PC-3 (cell line): ENCODE measurements at regions not wholly inside any gene's neighbourhood (a gene's known extent, or its start where the extent isn't known, plus 50 kb on each side); places are given as distances from the start of the nearest gene placed in this dataset.

Source experiments
- ATAC-seq: fragments of 200-7000 bp; cut with Tn5 transposase; 2 replicates; pipeline ENCODE4 v1.9.1; 2020; ENCODE audit warnings: mild to moderate bottlenecking, moderate library complexity
- BruUV-seq: library from RNA; stranded (reverse); fragments of 400-500 nt; replicated peaks from 2 replicates; lab custom pipeline; 2021; lab: Mats Ljungman, UMichigan
- CTCF ChIA-PET: fragments of 300-600 bp; sonication (Branson Sonifier 250); formaldehyde crosslinking; loops from one replicate; lab custom pipeline; 2022; ENCODE audit warnings: antibody characterized with exemption; lab: Charles Lee
- POLR2A ChIA-PET: fragments of 300-600 bp; sonication (Branson Sonifier 250); formaldehyde crosslinking; loops from one replicate; lab custom pipeline; 2022; ENCODE audit warnings: antibody characterized with exemption; ENCODE audit not compliant: unreplicated experiment; lab: Charles Lee
- DNase-seq: peaks from one replicate; pipeline ENCODE4 v3.0.0-alpha.2; 2015
- H2AFZ ChIP-seq: fragments of 300-600 bp; sonication (generic); 2 replicates; pipeline ENCODE4 v1.6.0; 2016; ENCODE audit warnings: antibody characterized with exemption, low read length
- H3F3A ChIP-seq: fragments of 300-600 bp; sonication (generic); one replicate; pipeline ENCODE4 v1.6.0; 2017; ENCODE audit warnings: antibody characterized with exemption, low read length, control low read depth, mild to moderate bottlenecking; ENCODE audit not compliant: unreplicated experiment
- H3K27ac ChIP-seq: fragments of 300-600 bp; sonication (generic); 2 replicates; pipeline ENCODE4 v1.5.1; 2016; ENCODE audit warnings: mild to moderate bottlenecking, low read length
- H3K27me3 ChIP-seq: fragments of 300-600 bp; sonication (generic); 2 replicates; pipeline ENCODE4 v1.6.1; 2016; ENCODE audit warnings: low read length, mixed read lengths
- H3K36me3 ChIP-seq: fragments of 300-600 bp; sonication (generic); 2 replicates; pipeline ENCODE4 v1.6.1; 2016; ENCODE audit warnings: low read depth, mixed run types, low read length, mixed read lengths
- H3K4me1 ChIP-seq: fragments of 300-600 bp; sonication (generic); 2 replicates; pipeline ENCODE4 v1.5.1; 2016; ENCODE audit warnings: low read length; ENCODE audit not compliant: insufficient read depth
- H3K4me2 ChIP-seq: fragments of 300-600 bp; sonication (generic); 2 replicates; pipeline ENCODE4 v1.6.0; 2016; ENCODE audit warnings: low read length
- H3K4me3 ChIP-seq: fragments of 300-600 bp; sonication (generic); 2 replicates; pipeline ENCODE4 v1.5.1; 2016; ENCODE audit warnings: mild to moderate bottlenecking, low read length, mixed read lengths
- H3K79me2 ChIP-seq: fragments of 300-600 bp; sonication (generic); 2 replicates; pipeline ENCODE4 v1.6.1; 2017; ENCODE audit warnings: low read length, mixed read lengths
- H3K9ac ChIP-seq: fragments of 300-600 bp; sonication (generic); 2 replicates; pipeline ENCODE4 v1.6.0; 2016; ENCODE audit warnings: mild to moderate bottlenecking, low read length
- H3K9me2 ChIP-seq: fragments of 300-600 bp; sonication (generic); replicated peaks from 2 replicates; pipeline ENCODE4 v1.6.1; 2016; ENCODE audit warnings: mixed run types, low read length, mixed read lengths
- H3K9me3 ChIP-seq: fragments of 300-600 bp; sonication (generic); 2 replicates; pipeline ENCODE4 v1.6.1; 2016; ENCODE audit warnings: low read length, mixed read lengths
- H4K20me1 ChIP-seq: fragments of 300-600 bp; sonication (generic); 2 replicates; pipeline ENCODE4 v1.6.1; 2016; ENCODE audit warnings: low read length, mixed read lengths
- EZH2 ChIP-seq: fragments of 300-600 bp; sonication (generic); IDR thresholded peaks from one replicate; pipeline ENCODE4 v1.6.1; 2017; ENCODE audit warnings: antibody characterized with exemption, mild to moderate bottlenecking, low read length; ENCODE audit not compliant: unreplicated experiment
- EZH2phosphoT487 ChIP-seq: fragments of 300-600 bp; sonication (generic); IDR thresholded peaks from 2 replicates; pipeline ENCODE4 v1.6.1; 2018; ENCODE audit warnings: mild to moderate bottlenecking, antibody characterized with exemption, low read length, borderline replicate concordance
- intact Hi-C: fragments of 100-400 bp; cut with micrococcal nuclease; formaldehyde crosslinking; loops from 2 replicates; pipeline ENCODE4 v1.9.0; 2023
- TF ChIP-seq, protein P1 (sequence below): fragments of 300-600 bp; sonication (generic); conservative IDR thresholded peaks from 2 replicates; pipeline ENCODE4 v1.5.1; 2017; ENCODE audit warnings: antibody characterized with exemption, low read depth, mild to moderate bottlenecking, low read length

DNA sequence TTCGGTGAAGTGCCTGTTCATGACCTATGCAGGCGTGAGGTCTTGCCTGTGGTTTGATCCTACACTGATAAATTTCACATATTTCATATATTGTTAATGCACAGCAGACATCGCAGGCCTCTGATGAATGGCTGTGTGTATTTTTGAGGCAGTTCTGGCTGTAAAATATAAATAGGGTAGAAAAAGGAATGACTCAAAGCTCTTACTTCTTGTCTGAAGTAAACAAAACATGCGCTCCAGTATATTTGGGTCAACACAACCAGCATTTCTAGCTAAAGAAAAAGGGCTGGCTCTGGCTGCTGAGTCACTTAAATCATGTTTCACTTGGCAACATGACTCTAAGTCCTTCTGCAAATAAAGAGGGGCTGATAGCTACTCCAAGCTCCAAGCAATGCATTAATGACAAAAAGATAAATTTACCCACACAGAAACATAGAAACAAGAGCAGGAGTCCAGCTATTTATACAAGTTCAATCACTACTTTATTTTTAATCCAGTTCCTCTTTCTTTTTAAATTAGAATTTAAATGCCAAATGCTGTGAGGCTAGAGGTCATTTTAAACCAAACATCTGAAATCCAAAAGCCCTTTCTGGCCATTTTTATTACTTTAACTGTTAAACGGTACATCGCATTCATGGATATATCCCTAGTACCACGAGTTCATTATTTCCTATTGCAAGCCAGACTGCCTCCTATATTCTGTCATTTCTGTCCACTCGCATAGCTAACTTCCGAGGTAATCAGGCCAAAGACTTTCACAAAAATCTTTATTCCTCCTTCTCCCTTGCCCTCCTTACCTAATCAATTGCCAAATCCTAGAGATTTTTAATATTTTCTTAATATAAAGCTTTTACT, 54.3 kb upstream of the TMCC3 start:
- H3K9me2 ChIP-seq, result no peaks in the 10 kb centered on the region
- no peaks in the 10 kb centered on the region for H3K36me3 ChIP-seq
- no TSS peak for BruUV-seq
- peaks cover 23% of the 10 kb centered on the region for H3K4me1 ChIP-seq
- no peaks in the 10 kb centered on the region for H3K9me3 ChIP-seq
- 0 out of 2 replicates have a peak overlapping the region, but pooled peaks have one; percentile 26 for H3K4me3 ChIP-seq
- ATAC-seq (peak; percentile 96), DNase-seq (peak; percentile 96)
- no peaks in the 10 kb centered on the region for H3K27me3 ChIP-seq
- no peak overlapping the region for H3K9ac ChIP-seq
- no peaks in the 10 kb centered on the region for H4K20me1 ChIP-seq
- H3F3A ChIP-seq, result no peaks in the 10 kb centered on the region
- ChIA-PET CTCF (interaction anchor here (0.6 to 1.0 kb wide), 4 partner anchors 12 to 156 kb away, joined by 3 to 10 read pairs (median 3); no protein-coding TSS in a partner anchor), POLR2A (interaction anchor here (0.6 to 0.8 kb wide), 3 partner anchors 84 to 1322 kb away, joined by 4 to 6 read pairs (median 4); no protein-coding TSS in a partner anchor)
- TF ChIP-seq EZH2 (no peak), EZH2phosphoT487 (no peak)
- TF ChIP-seq, protein P1, sequence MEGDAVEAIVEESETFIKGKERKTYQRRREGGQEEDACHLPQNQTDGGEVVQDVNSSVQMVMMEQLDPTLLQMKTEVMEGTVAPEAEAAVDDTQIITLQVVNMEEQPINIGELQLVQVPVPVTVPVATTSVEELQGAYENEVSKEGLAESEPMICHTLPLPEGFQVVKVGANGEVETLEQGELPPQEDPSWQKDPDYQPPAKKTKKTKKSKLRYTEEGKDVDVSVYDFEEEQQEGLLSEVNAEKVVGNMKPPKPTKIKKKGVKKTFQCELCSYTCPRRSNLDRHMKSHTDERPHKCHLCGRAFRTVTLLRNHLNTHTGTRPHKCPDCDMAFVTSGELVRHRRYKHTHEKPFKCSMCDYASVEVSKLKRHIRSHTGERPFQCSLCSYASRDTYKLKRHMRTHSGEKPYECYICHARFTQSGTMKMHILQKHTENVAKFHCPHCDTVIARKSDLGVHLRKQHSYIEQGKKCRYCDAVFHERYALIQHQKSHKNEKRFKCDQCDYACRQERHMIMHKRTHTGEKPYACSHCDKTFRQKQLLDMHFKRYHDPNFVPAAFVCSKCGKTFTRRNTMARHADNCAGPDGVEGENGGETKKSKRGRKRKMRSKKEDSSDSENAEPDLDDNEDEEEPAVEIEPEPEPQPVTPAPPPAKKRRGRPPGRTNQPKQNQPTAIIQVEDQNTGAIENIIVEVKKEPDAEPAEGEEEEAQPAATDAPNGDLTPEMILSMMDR, result no peak
- no peaks in the 10 kb centered on the region for H3K79me2 ChIP-seq
- intact Hi-C loops, result loop anchor here (2.0 kb wide), 2 partner anchors 54 to 56 kb away; partner anchors contain the start of gene TMCC3
- H2AFZ ChIP-seq, result no peak overlapping the region
- H3K27ac ChIP-seq, result peak overlapping the region; percentile 32
- peak overlapping the region; percentile 56 for H3K4me2 ChIP-seq

DNA sequence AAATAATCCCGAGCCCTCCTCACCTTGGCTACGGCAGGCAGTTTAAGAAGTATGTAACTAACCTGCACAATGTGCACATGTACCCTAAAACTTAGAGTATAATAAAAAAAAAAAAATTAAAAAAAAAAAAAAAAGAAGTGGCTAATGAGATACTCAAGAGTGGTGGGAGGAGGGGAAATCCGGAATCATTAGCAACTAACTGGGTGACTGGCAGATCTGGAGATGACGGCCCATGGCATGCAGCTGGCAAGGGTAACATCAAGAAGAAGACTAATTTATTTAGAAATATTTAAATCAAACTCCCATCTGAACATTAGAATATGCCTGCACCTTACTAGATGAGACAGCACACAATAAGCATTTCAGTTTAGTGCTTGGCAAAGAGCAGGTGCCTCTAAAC, 52.3 kb upstream of the TMCC3 start:
- no peak overlapping the region for H2AFZ ChIP-seq
- no peak overlapping the region for H3K4me3 ChIP-seq
- H3K9me3 ChIP-seq, result no peaks in the 10 kb centered on the region
- peaks cover 23% of the 10 kb centered on the region for H3K4me1 ChIP-seq
- H3F3A ChIP-seq, result no peaks in the 10 kb centered on the region
- no peaks in the 10 kb centered on the region for H3K36me3 ChIP-seq
- TF ChIP-seq EZH2phosphoT487, result no peak
- TF ChIP-seq EZH2, result no peak
- TF ChIP-seq, protein P1, result no peak
- no peaks in the 10 kb centered on the region for H3K79me2 ChIP-seq
- ATAC-seq, result no peak
- H3K9ac ChIP-seq, result no peak overlapping the region
- no peak overlapping the region for H3K4me2 ChIP-seq
- no peaks in the 10 kb centered on the region for H4K20me1 ChIP-seq
- intact Hi-C loops, result no loop called here
- H3K27ac ChIP-seq, result no peak overlapping the region
- CTCF ChIA-PET, result no interaction called here
- DNase-seq, result no peak
- no TSS peak for BruUV-seq
- POLR2A ChIA-PET, result no interaction called here
- H3K27me3 ChIP-seq, result no peaks in the 10 kb centered on the region
- H3K9me2 ChIP-seq, result no peaks in the 10 kb centered on the region

- H4K20me1 ChIP-seq, result no peaks in the 10 kb centered on the region
- ATAC-seq (no peak), DNase-seq (no peak)
- intact Hi-C loops, result no loop called here
- no peaks in the 10 kb centered on the region for H3K27me3 ChIP-seq
- no peak overlapping the region for H2AFZ ChIP-seq
- H3K4me3 ChIP-seq, result no peak overlapping the region
- H3K36me3 ChIP-seq, result no peaks in the 10 kb centered on the region
- TF ChIP-seq EZH2 (no peak), EZH2phosphoT487 (no peak)
- TF ChIP-seq, protein P1, result no peak
- H3K27ac ChIP-seq, result no peak overlapping the region
- H3K4me2 ChIP-seq, result no peak overlapping the region
- POLR2A ChIA-PET, result no interaction called here
- H3K79me2 ChIP-seq, result no peaks in the 10 kb centered on the region
- H3K9me2 ChIP-seq, result no peaks in the 10 kb centered on the region
- no peaks in the 10 kb centered on the region for H3F3A ChIP-seq
- no peak overlapping the region for H3K9ac ChIP-seq
- CTCF ChIA-PET, result no interaction called here
- H3K9me3 ChIP-seq, result no peaks in the 10 kb centered on the region
- peaks cover 23% of the 10 kb centered on the region for H3K4me1 ChIP-seq
- no TSS peak for BruUV-seq
Observed at GRCh38 chr12:94701711-94702110, 51.4 kb upstream of the TMCC3 start.
